GM21529 (cell line): ENCODE measurements at regions not wholly inside any gene's neighbourhood (a gene's known extent, or its start where the extent isn't known, plus 50 kb on each side); places are given as distances from the start of the nearest gene placed in this dataset.

Source experiments
- ATAC-seq: cut with Tn5 transposase; IDR thresholded peaks from one replicate; pipeline ENCODE4 v1.9.1; 2021; ENCODE audit not compliant: unreplicated experiment

GRCh38 chr1:221150996-221151395, 271.8 kb downstream of the HLX start:
- ATAC-seq = no peak

GRCh38 chr1:221154932-221155331, 275.7 kb downstream of the HLX start:
- no peak for ATAC-seq

GRCh38 chr1:221157026-221157761, 278.0 kb downstream of the HLX start:
- ATAC-seq = peak; percentile 91

- ATAC-seq = no peak
Measured at GRCh38 chr1:221159608-221160007, 280.4 kb downstream of the HLX start.

GRCh38 chr1:221161571-221162041, 282.4 kb downstream of the HLX start:
- ATAC-seq = no peak

- no peak for ATAC-seq
Measured at GRCh38 chr1:221162352-221162751, 283.1 kb downstream of the HLX start.

- no peak for ATAC-seq
Measured at GRCh38 chr1:221162939-221163338, 283.7 kb downstream of the HLX start.

GRCh38 chr1:221164029-221164428, 284.8 kb downstream of the HLX start:
- ATAC-seq = no peak

GRCh38 chr1:221164951-221165838, 286.0 kb downstream of the HLX start:
- no peak for ATAC-seq

- ATAC-seq = no peak
Measured at GRCh38 chr1:221165839-221166500, 286.7 kb downstream of the HLX start.

- ATAC-seq = peak; percentile 88
Measured at GRCh38 chr1:221166559-221167318, 287.5 kb downstream of the HLX start.

GRCh38 chr1:221169447-221169889, 290.2 kb downstream of the HLX start:
- no peak for ATAC-seq

- ATAC-seq = no peak
Measured at GRCh38 chr1:221170171-221170570, 290.9 kb downstream of the HLX start.

GRCh38 chr1:221171768-221172167, 292.5 kb downstream of the HLX start:
- ATAC-seq = no peak

GRCh38 chr1:221172841-221173240, 293.6 kb downstream of the HLX start:
- ATAC-seq = no peak

- ATAC-seq = no peak
Measured at GRCh38 chr1:221174330-221174993, 295.2 kb downstream of the HLX start.

- ATAC-seq = no peak
Measured at GRCh38 chr1:221175249-221175648, 296.0 kb downstream of the HLX start.

- ATAC-seq = no peak
Measured at GRCh38 chr1:221180704-221181368, 301.6 kb downstream of the HLX start.

- no peak for ATAC-seq
Measured at GRCh38 chr1:221182791-221183533, 303.7 kb downstream of the HLX start.
